ENCODE measurements at regions not wholly inside any gene's neighbourhood (a gene's known extent, or its start where the extent isn't known, plus 50 kb on each side); places are given as distances from the start of the nearest gene placed in this dataset.

- TF ChIP-seq POLR2A (IDR thresholded peaks at IDR 0.05) (no peak), CTCF (IDR thresholded peaks at IDR 0.05) (no peak), EP300 (IDR thresholded peaks at IDR 0.05) (no peak)
These were observed 688.9 kb downstream of the USP25 start for GRCh38 chr21:16418642-16419041.

Data from suprapubic skin (tissue), 3 donors.